PC-3 (cell line): ENCODE measurements at regions not wholly inside any gene's neighbourhood (a gene's known extent, or its start where the extent isn't known, plus 50 kb on each side); places are given as distances from the start of the nearest gene placed in this dataset.
"Not testable (repeated sequence)": the region's sequence is repeated elsewhere in the genome, so short reads cannot be mapped to it uniquely, and the experiment has no call there.

ENCODE experiments used
- ATAC-seq: fragments of 200-7000 bp; cut with Tn5 transposase; 2 replicates; pipeline ENCODE4 v1.9.1; 2020; ENCODE audit warnings: mild to moderate bottlenecking, moderate library complexity
- BruUV-seq: library from RNA; stranded (reverse); fragments of 400-500 nt; replicated peaks from 2 replicates; lab custom pipeline; 2021; lab: Mats Ljungman, UMichigan
- CTCF ChIA-PET: fragments of 300-600 bp; sonication (Branson Sonifier 250); formaldehyde crosslinking; loops from one replicate; lab custom pipeline; 2022; ENCODE audit warnings: antibody characterized with exemption; lab: Charles Lee
- POLR2A ChIA-PET: fragments of 300-600 bp; sonication (Branson Sonifier 250); formaldehyde crosslinking; loops from one replicate; lab custom pipeline; 2022; ENCODE audit warnings: antibody characterized with exemption; ENCODE audit not compliant: unreplicated experiment; lab: Charles Lee
- DNase-seq: peaks from one replicate; pipeline ENCODE4 v3.0.0-alpha.2; 2015
- H2AFZ ChIP-seq: fragments of 300-600 bp; sonication (generic); 2 replicates; pipeline ENCODE4 v1.6.0; 2016; ENCODE audit warnings: antibody characterized with exemption, low read length
- H3F3A ChIP-seq: fragments of 300-600 bp; sonication (generic); one replicate; pipeline ENCODE4 v1.6.0; 2017; ENCODE audit warnings: antibody characterized with exemption, low read length, control low read depth, mild to moderate bottlenecking; ENCODE audit not compliant: unreplicated experiment
- H3K27ac ChIP-seq: fragments of 300-600 bp; sonication (generic); 2 replicates; pipeline ENCODE4 v1.5.1; 2016; ENCODE audit warnings: mild to moderate bottlenecking, low read length
- H3K27me3 ChIP-seq: fragments of 300-600 bp; sonication (generic); 2 replicates; pipeline ENCODE4 v1.6.1; 2016; ENCODE audit warnings: low read length, mixed read lengths
- H3K36me3 ChIP-seq: fragments of 300-600 bp; sonication (generic); 2 replicates; pipeline ENCODE4 v1.6.1; 2016; ENCODE audit warnings: low read depth, mixed run types, low read length, mixed read lengths
- H3K4me1 ChIP-seq: fragments of 300-600 bp; sonication (generic); 2 replicates; pipeline ENCODE4 v1.5.1; 2016; ENCODE audit warnings: low read length; ENCODE audit not compliant: insufficient read depth
- H3K4me2 ChIP-seq: fragments of 300-600 bp; sonication (generic); 2 replicates; pipeline ENCODE4 v1.6.0; 2016; ENCODE audit warnings: low read length
- H3K4me3 ChIP-seq: fragments of 300-600 bp; sonication (generic); 2 replicates; pipeline ENCODE4 v1.5.1; 2016; ENCODE audit warnings: mild to moderate bottlenecking, low read length, mixed read lengths
- H3K79me2 ChIP-seq: fragments of 300-600 bp; sonication (generic); 2 replicates; pipeline ENCODE4 v1.6.1; 2017; ENCODE audit warnings: low read length, mixed read lengths
- H3K9ac ChIP-seq: fragments of 300-600 bp; sonication (generic); 2 replicates; pipeline ENCODE4 v1.6.0; 2016; ENCODE audit warnings: mild to moderate bottlenecking, low read length
- H3K9me2 ChIP-seq: fragments of 300-600 bp; sonication (generic); replicated peaks from 2 replicates; pipeline ENCODE4 v1.6.1; 2016; ENCODE audit warnings: mixed run types, low read length, mixed read lengths
- H3K9me3 ChIP-seq: fragments of 300-600 bp; sonication (generic); 2 replicates; pipeline ENCODE4 v1.6.1; 2016; ENCODE audit warnings: low read length, mixed read lengths
- H4K20me1 ChIP-seq: fragments of 300-600 bp; sonication (generic); 2 replicates; pipeline ENCODE4 v1.6.1; 2016; ENCODE audit warnings: low read length, mixed read lengths
- CTCF ChIP-seq: fragments of 300-600 bp; sonication (generic); conservative IDR thresholded peaks from 2 replicates; pipeline ENCODE4 v1.5.1; 2017; ENCODE audit warnings: antibody characterized with exemption, low read depth, mild to moderate bottlenecking, low read length
- EZH2 ChIP-seq: fragments of 300-600 bp; sonication (generic); IDR thresholded peaks from one replicate; pipeline ENCODE4 v1.6.1; 2017; ENCODE audit warnings: antibody characterized with exemption, mild to moderate bottlenecking, low read length; ENCODE audit not compliant: unreplicated experiment
- EZH2phosphoT487 ChIP-seq: fragments of 300-600 bp; sonication (generic); IDR thresholded peaks from 2 replicates; pipeline ENCODE4 v1.6.1; 2018; ENCODE audit warnings: mild to moderate bottlenecking, antibody characterized with exemption, low read length, borderline replicate concordance
- intact Hi-C: fragments of 100-400 bp; cut with micrococcal nuclease; formaldehyde crosslinking; loops from 2 replicates; pipeline ENCODE4 v1.9.0; 2023

GRCh38 chr20:4626228-4626627, 60.0 kb upstream of the PRNP start:
- DNase-seq (no peak), ATAC-seq (no peak)
- ChIA-PET POLR2A (no interaction called here), CTCF (interaction anchor here (0.6 kb wide), 1 partner anchor 243 kb away, joined by 11 read pairs; no protein-coding TSS in a partner anchor)
- Histone ChIP-seq H3K27ac (no peak overlapping the region), H3K79me2 (no peaks in the 10 kb centered on the region), H3K9me3 (no peaks in the 10 kb centered on the region), H2AFZ (no peak overlapping the region), H3K4me2 (no peak overlapping the region), H3K4me3 (no peak overlapping the region), H3K36me3 (no peaks in the 10 kb centered on the region), H3K9me2 (no peaks in the 10 kb centered on the region), H3K4me1 (no peaks in the 10 kb centered on the region), H3K27me3 (no peaks in the 10 kb centered on the region), H4K20me1 (no peaks in the 10 kb centered on the region), H3F3A (no peaks in the 10 kb centered on the region), H3K9ac (no peak overlapping the region)
- BruUV-seq = no TSS peak
- intact Hi-C loops = no loop called here
- no peak for TF ChIP-seq EZH2
- no peak for TF ChIP-seq EZH2phosphoT487
- TF ChIP-seq CTCF = no peak

- Histone ChIP-seq H3K9me2 (no peaks in the 10 kb centered on the region), H4K20me1 (no peaks in the 10 kb centered on the region), H3K9me3 (no peaks in the 10 kb centered on the region), H3K27ac (no peak overlapping the region), H2AFZ (no peak overlapping the region), H3K4me1 (no peaks in the 10 kb centered on the region), H3K27me3 (no peaks in the 10 kb centered on the region), H3K9ac (no peak overlapping the region), H3K4me3 (no peak overlapping the region), H3K36me3 (no peaks in the 10 kb centered on the region), H3K4me2 (no peak overlapping the region), H3F3A (no peaks in the 10 kb centered on the region), H3K79me2 (no peaks in the 10 kb centered on the region)
- intact Hi-C loops = no loop called here
- BruUV-seq = no TSS peak
- no peak for ATAC-seq
- DNase-seq = no peak
- ChIA-PET POLR2A (no interaction called here), CTCF (no interaction called here)
- TF ChIP-seq EZH2phosphoT487 (no peak), CTCF (no peak), EZH2 (no peak)
Measured at GRCh38 chr20:4625687-4626086, 60.6 kb upstream of the PRNP start.

GRCh38 chr20:4624675-4625336, 61.5 kb upstream of the PRNP start:
- POLR2A ChIA-PET, BruUV-seq, H3K36me3 ChIP-seq, H3K27me3 ChIP-seq, H3K4me2 ChIP-seq, H3K9me2 ChIP-seq, H3K4me3 ChIP-seq, DNase-seq, H4K20me1 ChIP-seq, H3K9me3 ChIP-seq, CTCF ChIA-PET, H3K27ac ChIP-seq, intact Hi-C loops, H3F3A ChIP-seq, H2AFZ ChIP-seq, H3K4me1 ChIP-seq, H3K9ac ChIP-seq, H3K79me2 ChIP-seq, ATAC-seq: not testable (repeated sequence)

GRCh38 chr20:4619144-4619543, 67.1 kb upstream of the PRNP start:
- H4K20me1 ChIP-seq, H3K36me3 ChIP-seq, H3K27me3 ChIP-seq, H3K4me2 ChIP-seq, H3K79me2 ChIP-seq, H3F3A ChIP-seq, H3K9ac ChIP-seq, CTCF ChIA-PET, H2AFZ ChIP-seq, H3K4me3 ChIP-seq, H3K27ac ChIP-seq, DNase-seq, BruUV-seq, H3K9me3 ChIP-seq, H3K9me2 ChIP-seq, ATAC-seq, H3K4me1 ChIP-seq, POLR2A ChIA-PET: not testable (repeated sequence)
- intact Hi-C loops = loop anchor here (5.0 kb wide), 1 partner anchor 48 kb away; no protein-coding TSS in a partner anchor
